ENCODE measurements at regions not wholly inside any gene's neighbourhood (a gene's known extent, or its start where the extent isn't known, plus 50 kb on each side); places are given as distances from the start of the nearest gene placed in this dataset.
"Not testable (repeated sequence)": the region's sequence is repeated elsewhere in the genome, so short reads cannot be mapped to it uniquely, and the experiment has no call there.

DNA sequence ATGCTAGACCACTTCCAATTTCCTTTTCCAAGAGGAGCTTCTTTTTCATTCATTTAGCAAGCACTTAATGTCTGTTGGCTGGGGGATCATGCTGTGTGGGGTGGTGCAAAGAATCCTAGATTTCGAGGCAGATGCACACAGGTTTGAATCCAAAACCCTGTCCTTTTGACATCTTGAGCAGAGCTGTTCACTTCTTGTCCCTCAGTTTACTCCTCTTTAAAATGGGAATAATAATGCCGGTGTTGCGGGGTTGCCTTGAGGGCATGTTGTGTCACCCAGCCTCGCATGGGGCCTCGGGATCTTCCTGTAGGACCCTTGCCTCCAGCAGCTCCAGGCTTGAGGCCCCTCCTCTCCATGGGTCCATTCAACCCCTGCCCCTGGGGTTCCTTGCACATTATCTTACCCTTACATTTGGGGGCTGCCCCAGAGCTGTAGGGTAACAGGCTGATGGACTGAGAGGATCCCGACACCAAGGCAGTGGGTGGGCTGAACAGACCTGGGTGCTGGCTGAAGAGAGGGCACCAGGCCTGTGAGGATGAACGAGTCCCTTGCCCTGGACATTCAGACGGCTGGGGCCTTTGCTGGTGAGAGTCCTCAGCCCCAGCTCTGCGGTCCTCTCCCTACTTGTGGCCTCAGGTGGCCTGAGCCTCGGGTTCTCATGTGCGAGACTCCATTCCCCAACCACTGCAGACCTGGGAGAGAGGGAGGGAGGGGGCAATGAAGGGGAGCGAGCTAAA is 145.8 kb downstream of the BARX1 start:
- no peak for DNase-seq

DNA sequence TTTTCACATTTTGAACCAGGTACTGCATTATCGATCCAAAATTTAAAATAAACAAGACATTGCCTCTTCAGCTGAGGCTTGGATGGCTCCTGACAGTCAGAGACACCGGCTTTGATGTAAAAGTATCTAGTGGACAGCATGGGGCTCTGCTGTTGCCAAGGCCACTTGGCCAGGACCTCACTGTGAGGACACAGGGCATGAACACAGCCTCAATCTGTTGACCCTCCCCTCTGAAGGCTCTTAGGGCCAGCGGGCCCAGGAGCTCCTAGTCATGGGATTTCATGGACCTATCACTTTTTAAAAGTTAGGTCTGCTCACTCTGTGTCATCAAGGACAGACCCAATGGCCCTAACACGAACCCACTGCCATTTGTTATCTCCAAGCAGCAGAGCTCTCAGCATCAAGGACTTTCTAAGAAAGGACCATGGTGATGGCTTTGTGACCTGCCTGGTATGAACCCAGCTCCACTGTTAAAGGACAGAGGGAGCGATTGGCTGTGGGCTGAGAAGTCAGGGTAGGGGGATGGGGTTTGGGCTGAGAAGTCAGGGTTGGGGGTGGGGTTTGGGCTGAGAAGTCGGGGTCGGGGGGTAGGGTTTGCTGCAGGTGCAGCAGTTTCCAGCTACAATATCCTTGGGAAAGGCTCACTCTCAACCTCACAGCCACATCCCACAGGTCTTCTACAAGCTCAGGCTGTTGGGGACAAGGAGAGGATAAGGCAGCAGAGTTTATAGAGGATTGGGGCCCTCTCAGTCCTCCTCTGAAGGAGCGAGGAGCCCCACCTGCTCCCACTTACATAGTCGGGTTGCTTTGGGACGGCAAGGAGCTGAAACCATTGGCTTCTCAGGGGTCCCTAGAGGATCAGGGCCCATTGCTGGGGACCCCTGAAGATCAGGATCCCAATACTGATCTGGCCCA is 146.8 kb downstream of the BARX1 start:
- DNase-seq, result no peak

DNA sequence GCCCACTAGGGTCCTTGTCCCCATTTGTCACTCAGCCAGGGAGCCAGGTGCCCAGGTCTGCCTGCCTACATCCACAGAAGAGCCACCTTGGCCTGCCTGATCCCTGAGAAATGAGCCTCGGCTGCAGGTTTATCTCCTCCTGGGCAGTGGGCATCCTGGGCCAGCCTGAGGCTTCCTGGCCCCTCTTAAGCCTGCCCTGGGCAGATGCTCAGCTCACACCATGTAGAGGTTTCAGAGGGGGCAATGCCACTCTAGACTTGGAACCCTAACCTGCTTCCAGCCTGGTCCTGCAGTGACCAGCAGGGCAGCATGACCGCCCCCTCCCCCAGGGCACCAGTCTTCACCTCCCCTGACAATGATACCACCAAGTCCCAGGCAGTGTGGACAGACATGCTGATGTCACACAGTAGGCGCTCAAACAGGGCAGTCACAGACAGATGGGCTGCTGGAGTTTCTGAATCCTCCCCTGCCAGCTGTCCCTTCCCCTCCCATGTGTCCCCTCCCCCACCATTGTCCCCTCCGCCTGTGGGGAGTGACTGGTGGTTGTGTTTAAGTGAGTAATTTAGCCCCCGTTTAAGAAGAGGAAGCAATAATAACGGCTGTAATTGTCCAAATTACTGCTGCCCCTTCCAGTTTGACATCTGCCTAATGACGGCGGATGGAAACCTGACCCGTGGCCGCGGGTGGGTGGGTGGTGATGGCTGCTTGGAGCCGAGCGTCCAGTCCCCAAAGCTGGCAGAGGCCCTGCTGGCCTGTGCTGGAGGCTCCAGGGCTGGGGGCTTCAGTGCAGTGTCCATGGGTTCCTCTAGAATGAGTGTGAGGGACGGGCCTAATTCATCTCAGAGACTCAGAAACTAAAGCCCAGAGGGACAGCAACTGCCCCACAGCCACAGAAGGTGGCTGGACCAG is 147.7 kb downstream of the BARX1 start:
- DNase-seq, result no peak

DNA sequence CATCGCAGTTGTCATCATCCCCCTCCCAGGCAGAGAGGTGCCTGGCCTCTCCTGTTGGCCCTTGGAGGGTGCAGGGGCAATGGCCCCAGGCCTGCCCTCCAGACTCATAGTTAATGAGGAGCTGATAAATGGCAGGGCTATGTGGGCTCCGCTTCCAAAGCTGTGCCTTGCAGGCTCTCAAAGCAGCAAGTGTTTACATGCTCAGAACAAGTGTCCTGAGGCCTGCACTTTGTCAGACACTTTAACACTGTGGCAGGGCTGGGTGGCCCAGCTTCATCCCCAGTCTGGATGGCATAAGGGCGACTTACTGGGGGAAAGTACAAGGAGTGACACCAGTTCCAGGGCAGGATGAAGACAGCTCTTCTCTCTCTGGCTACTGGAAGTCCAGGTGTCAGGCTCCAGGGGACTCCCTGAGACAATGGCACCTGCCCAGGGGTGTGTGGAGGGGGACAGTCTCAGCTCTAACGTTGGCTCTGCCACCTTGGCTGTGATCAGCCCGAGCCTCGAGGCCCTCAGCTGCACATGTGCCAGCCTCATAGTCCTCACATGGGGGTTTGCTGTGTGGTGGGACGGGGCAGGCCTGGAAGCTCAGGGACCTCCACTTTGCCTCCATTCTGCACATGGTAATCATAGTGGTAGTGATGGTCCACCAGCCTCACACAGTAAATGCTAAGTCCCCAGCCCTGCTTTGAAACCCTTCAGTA is 153.4 kb downstream of the BARX1 start:
- DNase-seq, result no peak

- DNase-seq, result no peak
Measured at GRCh38 chr9:93801120-93801519, 154.0 kb downstream of the BARX1 start.

- DNase-seq, result no peak
Measured at GRCh38 chr9:93792358-93792757, 162.8 kb downstream of the BARX1 start.

- DNase-seq, result no peak
Measured at GRCh38 chr9:93786204-93786603, 169.0 kb downstream of the BARX1 start.

- DNase-seq, result no peak
Measured at GRCh38 chr9:93776873-93777272, 178.3 kb downstream of the BARX1 start.

DNA sequence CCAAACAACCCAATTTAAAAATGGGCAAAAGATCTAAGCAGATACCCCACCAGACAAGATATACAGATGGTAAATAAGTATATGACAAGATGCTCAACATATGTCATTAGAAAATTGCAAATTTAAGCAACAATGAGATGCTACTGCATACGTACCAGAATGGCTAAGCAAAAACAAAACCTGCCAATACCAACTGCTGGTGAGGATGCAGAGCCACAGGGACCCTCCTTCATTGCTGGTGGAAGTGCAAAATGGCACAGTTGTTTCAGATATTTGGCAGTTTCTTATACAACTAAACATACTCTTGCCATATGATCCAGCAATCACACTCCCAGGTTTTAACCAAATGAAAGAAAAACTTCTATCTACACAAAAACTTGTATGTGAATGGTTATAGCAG is 178.9 kb downstream of the BARX1 start:
- DNase-seq, result no peak

DNA sequence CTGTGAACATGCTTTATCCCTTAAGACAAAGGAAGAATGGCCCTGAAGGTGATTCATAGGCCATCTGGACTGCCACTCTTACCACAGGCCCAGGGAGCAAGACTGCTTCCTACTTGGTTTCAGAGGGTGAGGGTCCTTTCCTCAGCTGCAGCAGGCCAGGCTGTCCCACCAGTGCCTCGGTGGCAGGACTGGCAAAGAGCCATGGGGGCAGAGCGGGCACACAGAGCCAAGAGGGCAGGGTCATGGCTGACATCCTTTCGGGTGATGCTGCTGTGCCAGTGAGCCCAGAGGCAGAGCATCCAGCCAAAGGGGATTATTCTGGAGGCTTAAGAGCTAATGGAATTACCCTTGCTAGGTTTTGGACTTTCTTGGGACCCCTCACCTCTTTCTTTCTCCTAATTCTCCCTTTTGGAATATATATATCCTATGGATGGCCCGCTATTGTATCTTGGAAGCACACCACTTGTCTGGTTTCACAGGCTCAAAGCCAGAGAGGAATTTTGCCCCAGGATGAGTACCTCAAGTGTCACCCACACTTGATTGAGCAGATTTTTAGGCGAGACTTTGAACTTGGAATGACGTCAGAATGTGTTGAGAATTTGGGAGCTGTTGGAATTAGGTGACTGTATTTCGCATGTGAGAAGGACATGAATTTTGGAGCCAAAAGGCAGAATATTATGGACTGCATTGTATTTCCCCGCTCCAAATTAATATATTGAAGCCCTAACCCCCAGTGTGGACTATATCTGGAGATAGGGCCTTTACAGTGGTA is 180.6 kb downstream of the BARX1 start:
- DNase-seq, result no peak

DNA sequence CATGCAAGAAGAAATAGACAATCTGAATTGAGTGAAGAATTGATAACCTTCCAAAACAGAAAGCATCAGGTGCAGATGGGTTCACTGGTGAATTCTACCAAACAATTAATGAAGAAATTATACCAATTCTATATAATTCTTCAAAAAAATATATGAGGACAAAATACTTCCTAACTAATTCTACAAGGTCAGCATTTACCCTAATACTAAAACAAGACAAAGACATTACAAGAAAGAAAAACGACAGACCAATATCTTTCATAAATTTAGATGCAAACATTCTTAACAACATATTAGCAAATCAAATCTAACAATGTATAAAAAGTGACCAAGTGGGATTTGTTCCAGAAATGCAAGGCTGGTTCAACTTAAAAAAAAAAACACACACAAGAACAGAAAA is 183.9 kb downstream of the BARX1 start:
- DNase-seq, result no peak

GRCh38 chr9:93761822-93762221 is 185.4 kb downstream of the PHF2 start:
- no peak for DNase-seq

DNA sequence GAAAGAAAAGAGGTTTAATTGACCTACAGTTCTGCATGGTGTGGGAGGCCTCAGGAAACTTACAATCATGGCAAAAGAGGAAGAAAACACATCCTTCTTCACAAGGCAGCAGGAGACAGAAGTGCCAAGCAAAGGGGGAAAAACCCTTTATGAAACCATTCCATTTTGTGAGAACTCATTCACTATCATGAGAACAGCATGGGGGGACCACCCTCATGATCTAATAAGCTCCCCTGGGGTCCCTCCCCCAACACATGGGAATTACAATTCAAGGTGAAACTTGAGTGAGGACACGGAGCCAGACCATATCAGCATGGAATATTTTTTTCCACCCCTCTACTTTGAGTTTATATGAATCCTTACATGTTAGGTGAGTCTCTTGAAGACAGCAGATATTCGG is 173.7 kb downstream of the PHF2 start:
- DNase-seq, result no peak

DNA sequence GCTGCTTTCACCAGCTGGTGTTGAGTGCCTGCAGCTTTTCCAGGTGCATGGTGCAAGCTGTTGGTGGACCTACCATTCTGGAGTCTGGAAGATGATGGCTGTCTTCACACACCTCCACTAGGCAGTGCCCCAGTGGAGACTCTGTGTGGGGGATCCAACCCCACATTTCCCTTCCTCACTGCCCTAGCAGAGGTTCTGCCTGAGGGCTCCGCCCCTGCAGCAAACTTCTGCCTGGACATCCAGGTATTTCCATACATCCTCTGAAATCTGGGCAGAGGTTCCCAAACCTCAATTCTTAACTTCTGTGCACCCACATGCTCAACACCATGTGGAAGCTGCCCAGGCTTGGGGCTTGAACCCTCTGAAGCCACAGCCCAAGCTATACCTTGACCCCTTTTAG is 172.4 kb downstream of the PHF2 start:
- DNase-seq, result not testable (repeated sequence)

GRCh38 chr9:93731963-93732362 is 155.6 kb downstream of the PHF2 start:
- DNase-seq, result no peak

DNA sequence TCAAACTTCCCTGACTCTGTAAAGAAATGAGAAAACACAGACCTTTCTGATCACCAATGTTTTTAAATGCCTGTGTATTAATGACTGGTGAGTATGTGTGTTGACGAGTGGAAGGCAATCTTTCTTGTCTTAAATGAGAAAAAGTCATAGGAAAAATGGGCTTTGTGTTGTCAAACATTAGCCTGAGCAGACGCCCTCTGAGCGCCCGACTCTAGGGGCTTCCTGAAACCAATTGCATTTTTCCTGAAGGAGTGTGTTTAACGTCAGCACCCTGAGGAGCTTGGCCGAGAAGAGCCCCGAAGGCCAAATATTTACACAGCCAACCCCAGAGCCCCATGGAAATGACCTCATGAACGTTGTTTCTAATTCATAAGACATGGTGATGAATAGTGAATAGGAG is 154.3 kb downstream of the PHF2 start:
- no peak for DNase-seq

DNA sequence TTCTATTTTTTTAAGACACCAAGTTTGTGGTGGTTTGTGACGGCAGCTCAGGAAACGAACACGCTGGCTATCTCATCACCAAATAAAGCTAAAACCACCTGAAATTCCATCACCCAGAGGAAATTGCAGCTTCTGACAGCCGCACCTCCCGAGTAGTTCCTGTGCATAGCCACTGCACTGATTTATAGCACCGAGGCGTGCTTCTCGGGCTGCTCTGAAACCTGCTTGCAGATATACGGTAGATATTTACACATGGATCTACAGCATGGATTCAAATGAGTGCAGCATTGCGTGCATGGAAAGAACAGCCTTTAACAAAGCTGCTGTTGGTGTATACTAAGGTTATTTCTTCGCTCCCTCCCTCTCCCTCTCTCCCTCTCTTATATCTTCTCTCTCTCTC is 153.8 kb downstream of the PHF2 start:
- DNase-seq, result no peak
